HG02981 (cell line): ENCODE measurements at regions not wholly inside any gene's neighbourhood (a gene's known extent, or its start where the extent isn't known, plus 50 kb on each side); places are given as distances from the start of the nearest gene placed in this dataset.

ENCODE experiments used
- ATAC-seq: cut with Tn5 transposase; IDR thresholded peaks from one replicate; pipeline ENCODE4 v1.9.1; 2021; ENCODE audit warnings: mild to moderate bottlenecking, moderate library complexity; ENCODE audit not compliant: unreplicated experiment

DNA sequence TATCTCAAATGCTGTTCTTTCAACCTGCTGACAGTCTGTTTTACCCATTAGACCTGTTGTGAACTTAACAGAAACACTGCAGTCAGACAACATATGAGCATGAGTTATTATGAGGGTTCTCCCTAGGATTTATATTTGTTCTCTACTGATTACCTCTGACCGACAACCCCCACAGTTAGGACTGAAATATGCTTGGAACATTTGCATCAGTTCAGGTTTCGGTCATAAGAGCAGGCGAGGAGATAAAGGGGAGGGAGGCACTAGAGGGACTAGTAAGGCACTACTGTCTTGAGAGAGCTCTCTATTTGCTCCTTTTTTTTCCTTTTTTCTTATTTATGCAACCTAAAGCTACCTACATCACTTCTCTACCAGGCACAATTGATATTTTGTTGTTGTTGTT is 133.2 kb upstream of the REG3G start:
- no peak for ATAC-seq

GRCh38 chr2:78895022-78895421 is 130.5 kb upstream of the REG3G start:
- ATAC-seq, result no peak

- ATAC-seq, result no peak
Observed at GRCh38 chr2:78896536-78896935, 129.0 kb upstream of the REG3G start.

DNA sequence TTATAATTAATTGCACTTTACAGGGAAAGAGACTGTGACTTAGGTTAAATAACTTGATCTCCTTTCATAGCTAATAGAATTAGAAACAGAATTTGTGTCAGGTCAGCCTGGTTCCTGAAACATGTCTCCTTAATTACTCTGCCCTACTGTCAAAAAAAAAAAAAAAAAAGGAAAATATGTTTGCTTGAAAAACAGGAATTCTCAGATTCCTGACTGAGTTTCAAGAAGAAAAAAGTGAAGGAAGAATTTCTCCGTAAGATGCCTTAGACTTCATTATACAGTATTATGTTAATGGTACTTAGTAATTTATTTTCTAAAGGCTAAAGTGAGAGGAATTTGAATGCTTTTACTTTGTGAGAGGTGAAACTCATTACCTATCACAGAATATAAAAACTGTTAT is 118.4 kb upstream of the REG3G start:
- ATAC-seq, result no peak

- no peak for ATAC-seq
Observed at GRCh38 chr2:78908973-78909372, 116.5 kb upstream of the REG3G start.

DNA sequence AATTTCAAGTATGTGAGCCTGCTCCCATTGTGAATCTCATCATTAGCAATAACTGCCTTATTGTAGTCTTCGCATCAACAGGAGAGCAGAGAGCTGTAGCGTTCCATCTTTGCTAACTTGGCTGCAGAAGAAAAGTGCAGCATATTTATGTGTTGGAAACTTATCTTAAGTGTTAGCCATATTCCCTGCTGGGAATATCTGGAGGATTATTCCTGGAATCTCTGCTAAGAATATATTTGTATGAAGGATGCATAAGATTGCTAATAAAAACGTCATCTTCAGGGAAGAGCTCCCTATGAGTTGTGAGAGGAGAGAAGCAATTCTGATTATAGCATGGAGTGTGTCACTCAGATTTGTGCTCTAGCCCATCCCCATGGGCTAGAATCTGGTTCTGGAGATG is 115.1 kb upstream of the REG3G start:
- ATAC-seq, result no peak

DNA sequence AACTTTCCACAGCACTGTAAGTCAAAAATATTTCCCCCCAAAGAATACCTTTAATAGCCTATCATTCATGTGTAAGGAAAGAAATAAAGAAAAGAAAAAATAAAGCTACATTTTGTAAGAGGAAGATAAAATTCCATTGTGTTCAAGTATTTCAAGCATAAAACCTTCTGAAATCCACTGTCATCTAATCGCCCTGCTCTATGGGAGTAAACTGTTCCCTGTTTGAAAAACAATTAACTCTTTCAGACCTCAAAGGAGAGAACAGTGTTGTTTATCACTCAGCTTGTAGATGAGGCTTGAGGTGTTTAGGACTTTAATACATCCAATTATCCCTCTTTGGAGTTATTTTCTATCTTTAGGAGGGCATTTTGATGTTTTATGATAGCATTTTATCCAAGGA is 112.2 kb upstream of the REG3G start:
- ATAC-seq, result no peak

GRCh38 chr2:78925258-78925657 is 100.2 kb upstream of the REG3G start:
- no peak for ATAC-seq

- ATAC-seq, result no peak
Observed at GRCh38 chr2:78928502-78928901, 97.0 kb upstream of the REG3G start.

DNA sequence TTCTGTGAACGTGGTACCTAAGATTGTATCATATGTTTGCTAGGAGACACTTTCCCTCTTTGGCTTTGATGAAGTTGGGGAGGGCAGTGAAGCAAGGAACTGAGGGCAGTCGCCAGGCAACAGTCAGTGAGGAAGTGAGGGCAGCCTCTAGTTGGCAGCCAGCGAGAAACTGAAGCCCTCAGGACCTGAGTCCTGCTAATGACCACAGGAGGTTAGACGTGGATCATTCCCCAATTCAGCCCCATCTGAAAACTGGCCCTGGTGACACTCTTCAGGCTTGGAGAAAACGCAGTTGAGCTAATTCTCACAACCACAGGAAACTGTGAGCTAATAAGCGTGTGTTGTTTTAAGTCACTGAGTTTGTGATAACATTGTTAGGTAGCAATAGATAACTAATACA is 84.5 kb upstream of the REG3G start:
- ATAC-seq, result no peak

GRCh38 chr2:78941751-78942150 is 83.8 kb upstream of the REG3G start:
- no peak for ATAC-seq

GRCh38 chr2:78963881-78964280 is 61.6 kb upstream of the REG3G start:
- ATAC-seq, result no peak

DNA sequence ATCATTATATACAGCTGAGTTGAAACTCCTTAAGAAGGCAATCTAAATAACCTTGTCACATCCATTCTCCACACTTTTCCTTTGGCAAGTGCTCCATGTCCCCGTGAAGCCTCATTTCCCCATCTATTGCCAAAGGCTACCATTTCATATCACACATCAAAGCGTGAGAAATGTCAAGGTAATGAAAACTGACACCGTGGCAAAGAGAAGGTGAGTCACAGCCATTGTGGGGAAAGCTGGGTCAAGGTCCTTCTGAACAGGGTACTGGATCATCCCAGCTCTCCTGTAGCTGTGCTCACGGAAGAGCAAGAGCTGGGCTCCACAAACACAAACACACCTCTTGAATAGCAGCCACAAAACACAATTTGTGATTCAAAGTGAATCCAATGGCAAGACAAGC is 58.2 kb upstream of the REG3G start:
- no peak for ATAC-seq

GRCh38 chr2:78973630-78974029 is 51.9 kb upstream of the REG3G start:
- no peak for ATAC-seq
